VCaP (cell line): ENCODE measurements at regions not wholly inside any gene's neighbourhood (a gene's known extent, or its start where the extent isn't known, plus 50 kb on each side); places are given as distances from the start of the nearest gene placed in this dataset.

ENCODE experiments used
- H3K27ac ChIP-seq: fragments of 450-650 bp; 2 replicates; pipeline ENCODE4 v1.5.1; 2017
- CTCF ChIP-seq: fragments of 450-650 bp; conservative IDR thresholded peaks from 2 replicates; pipeline ENCODE4 v1.5.1; 2017; ENCODE audit warnings: mild to moderate bottlenecking, moderate library complexity

- no peak for TF ChIP-seq CTCF
- H3K27ac ChIP-seq, result no peak overlapping the region
Observed at GRCh38 chr5:161077496-161077895, 225.5 kb upstream of the ATP10B start.

- TF ChIP-seq CTCF, result no peak
- H3K27ac ChIP-seq, result no peak overlapping the region
Observed at GRCh38 chr5:161064781-161065180, 212.8 kb upstream of the ATP10B start.

GRCh38 chr5:161064297-161064696 is 212.3 kb upstream of the ATP10B start:
- H3K27ac ChIP-seq, result no peak overlapping the region
- TF ChIP-seq CTCF, result no peak

GRCh38 chr5:161058781-161059180 is 206.8 kb upstream of the ATP10B start:
- H3K27ac ChIP-seq, result no peak overlapping the region
- TF ChIP-seq CTCF, result no peak

GRCh38 chr5:161051920-161052500 is 200.0 kb upstream of the ATP10B start:
- TF ChIP-seq CTCF, result no peak
- H3K27ac ChIP-seq, result no peak overlapping the region

- TF ChIP-seq CTCF, result no peak
Observed at GRCh38 chr5:161047024-161047423, 195.0 kb upstream of the ATP10B start.

GRCh38 chr5:161042862-161043261 is 190.9 kb upstream of the ATP10B start:
- TF ChIP-seq CTCF, result no peak
- H3K27ac ChIP-seq, result peak overlapping the region; percentile 32

More at GRCh38 chr5:161047024-161047423, 195.0 kb upstream of the ATP10B start:
- H3K27ac ChIP-seq, result no peak overlapping the region
